Pons (tissue), 1 donor: ENCODE measurements at regions not wholly inside any gene's neighbourhood (a gene's known extent, or its start where the extent isn't known, plus 50 kb on each side); places are given as distances from the start of the nearest gene placed in this dataset.
"Not testable (repeated sequence)": the region's sequence is repeated elsewhere in the genome, so short reads cannot be mapped to it uniquely, and the experiment has no call there.

Experiments
- DNase-seq: peaks from one replicate; pipeline ENCODE4 v3.0.0-alpha.2; 2016; ENCODE audit warnings: low spot score

DNA sequence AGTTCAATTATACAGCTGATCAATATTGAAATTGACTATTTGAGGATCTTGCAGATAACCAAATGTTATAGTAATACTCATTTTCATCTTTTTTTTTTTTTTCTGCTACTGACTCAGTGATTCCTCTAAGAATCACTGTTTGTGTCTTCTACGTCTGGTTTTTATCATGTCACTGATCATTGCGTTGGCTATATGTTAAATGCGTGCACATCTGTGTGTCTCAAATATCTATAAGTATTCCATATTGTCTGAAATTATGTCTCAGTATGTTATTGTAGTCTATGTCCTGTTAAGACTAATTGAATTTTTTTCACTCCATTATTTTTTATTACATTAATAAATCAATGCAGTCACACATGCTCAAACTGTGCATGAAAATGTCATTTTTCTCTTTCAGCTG, 200.5 kb downstream of the PCDH20 start:
- no peak for DNase-seq

DNA sequence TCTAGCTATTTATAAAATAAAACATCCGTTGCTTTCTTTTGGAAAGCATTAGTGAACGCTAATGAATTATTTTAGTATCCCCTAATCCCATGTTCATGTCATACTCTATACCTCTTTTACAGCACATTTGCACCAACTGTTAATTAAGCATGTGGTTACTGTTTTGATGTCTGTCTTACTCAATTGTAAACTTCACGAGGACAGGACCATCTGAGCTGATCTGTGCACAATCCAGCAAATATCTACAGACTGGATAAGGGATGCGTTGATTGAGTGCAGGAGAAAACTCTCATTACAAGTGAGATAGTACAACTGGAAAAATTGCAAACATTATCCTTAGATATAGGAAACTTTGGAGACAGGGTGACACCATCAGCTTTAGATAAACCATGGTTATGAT, 201.1 kb downstream of the PCDH20 start:
- no peak for DNase-seq

DNA sequence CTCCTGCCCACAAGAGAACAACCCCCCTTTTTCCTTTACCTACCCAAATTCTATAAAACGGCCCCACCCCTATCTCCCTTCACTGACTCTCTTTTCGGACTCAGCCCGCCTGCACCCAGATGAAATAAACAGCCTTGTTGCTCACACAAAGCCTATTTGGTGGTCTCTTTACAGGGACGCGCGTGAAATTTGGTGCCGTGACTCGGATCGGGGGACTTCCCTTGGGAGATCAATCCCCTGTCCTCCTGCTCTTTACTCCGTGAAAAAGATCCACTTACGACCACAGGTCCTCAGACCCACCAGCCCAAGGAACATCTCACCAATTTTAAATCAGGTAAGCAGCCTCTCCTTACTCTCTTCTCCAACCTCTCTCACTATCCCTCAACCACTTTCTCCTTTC, 209.8 kb downstream of the PCDH20 start:
- DNase-seq = not testable (repeated sequence)

DNA sequence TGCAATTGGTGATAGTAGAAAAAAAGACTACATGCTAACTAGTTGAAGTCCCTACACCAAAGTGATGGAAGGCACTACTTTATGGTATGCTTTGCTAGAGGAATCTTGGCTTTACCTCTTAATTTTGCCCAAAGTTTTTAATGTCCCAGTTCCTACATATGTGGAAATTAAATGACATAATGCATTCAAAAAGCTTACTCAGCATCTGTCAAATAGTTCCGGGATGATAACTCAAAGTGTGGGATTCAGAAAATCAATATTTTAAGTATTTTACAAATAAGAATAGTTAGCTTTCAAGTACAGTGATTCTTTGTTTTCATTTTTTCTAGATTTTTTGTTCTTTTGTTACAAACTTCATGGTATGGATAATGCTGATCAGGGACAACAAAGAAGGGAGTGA, 211.6 kb downstream of the PCDH20 start:
- no peak for DNase-seq

DNA sequence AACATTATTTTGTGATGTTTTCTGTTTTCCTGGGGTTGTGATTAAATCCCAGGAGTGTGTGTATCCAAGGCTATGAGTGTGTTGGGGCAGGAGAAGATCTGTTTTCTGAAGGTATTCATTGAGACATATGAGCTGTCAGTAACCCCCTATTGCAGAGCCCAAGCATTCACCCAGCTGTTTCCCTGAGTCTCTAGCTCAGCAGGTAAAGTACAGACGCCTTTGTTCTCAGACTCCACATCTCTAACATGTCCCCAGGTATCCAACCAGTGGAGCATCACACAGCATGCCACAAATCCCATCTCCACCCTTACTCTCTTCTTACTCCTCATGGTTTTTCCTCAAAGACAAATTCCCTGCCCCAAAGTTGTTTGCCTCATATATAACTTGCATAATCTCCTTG, 213.6 kb downstream of the PCDH20 start:
- DNase-seq = no peak

DNA sequence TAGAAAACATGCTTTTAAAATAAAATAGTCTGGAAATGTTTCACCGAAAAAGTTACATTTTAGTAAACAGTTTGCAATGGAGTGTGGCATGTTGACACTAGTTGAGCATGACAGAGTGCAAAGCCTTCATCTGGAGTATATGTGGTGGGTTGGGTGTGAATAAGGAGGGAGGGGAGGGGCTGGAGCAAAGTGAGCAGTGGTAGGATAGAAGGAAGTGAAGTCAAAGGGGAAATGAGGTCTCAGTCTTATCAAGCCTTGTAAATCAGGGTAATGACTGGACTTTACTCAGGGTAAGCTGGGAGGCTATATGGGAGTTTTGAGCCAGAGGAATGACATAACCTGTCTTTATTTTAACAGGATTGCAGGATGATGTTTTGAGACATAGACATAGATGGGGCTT, 222.8 kb downstream of the PCDH20 start:
- no peak for DNase-seq

DNA sequence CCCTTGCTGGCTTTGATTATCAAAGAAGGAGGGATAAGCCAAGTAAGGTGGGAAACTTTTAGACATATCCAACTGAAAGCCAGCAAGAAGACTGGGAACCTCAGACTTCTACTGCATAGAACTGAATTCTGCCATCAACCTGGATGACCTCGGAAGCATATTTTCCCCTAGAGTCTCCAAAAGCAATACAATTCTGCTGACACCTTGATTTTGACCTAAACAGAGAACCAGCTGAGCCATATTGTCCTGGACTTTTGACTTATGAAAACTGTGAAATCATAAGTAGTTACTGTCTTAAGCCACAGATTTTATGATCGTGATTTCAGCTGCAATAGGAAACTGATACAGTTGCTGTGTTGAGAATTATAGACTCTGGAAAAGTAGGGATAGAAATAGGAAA, 227.6 kb downstream of the PCDH20 start:
- DNase-seq = no peak

DNA sequence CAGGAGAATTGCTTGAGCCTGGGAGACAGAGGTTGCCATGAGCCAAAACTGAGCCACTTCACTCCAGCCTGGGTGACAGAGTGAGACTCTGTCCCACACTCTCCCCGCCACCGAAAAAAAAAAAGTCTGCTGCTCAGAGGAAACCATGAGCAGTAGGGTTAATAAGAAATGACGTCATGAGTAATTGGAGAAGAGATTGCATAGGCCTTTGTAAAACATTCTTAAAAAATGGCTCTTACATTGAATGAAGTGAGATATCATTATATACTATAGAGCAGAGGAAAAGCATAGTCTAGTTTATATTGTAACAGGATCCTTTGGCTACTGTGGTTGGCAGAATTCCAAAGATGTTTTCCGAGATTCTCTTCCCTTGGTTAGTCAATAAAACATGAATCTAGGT, 228.2 kb downstream of the PCDH20 start:
- no peak for DNase-seq

DNA sequence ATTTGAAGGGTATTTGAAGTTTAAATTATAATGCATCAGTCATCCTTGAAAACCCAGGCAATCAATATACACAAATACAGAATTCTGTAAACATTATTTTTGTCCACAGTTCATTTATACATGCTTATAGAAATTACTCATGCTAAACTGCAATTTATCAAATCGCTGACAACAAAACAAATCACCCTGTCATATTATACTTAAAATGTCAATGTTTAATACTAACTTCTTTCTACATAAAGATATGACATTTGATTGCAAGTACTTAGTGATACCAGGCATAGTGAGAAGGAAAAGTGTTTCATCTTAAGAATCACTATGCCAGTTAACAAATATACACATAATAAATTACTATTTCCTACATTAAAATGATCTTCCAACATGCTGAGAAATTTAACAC, 232.0 kb downstream of the PCDH20 start:
- DNase-seq = no peak

DNA sequence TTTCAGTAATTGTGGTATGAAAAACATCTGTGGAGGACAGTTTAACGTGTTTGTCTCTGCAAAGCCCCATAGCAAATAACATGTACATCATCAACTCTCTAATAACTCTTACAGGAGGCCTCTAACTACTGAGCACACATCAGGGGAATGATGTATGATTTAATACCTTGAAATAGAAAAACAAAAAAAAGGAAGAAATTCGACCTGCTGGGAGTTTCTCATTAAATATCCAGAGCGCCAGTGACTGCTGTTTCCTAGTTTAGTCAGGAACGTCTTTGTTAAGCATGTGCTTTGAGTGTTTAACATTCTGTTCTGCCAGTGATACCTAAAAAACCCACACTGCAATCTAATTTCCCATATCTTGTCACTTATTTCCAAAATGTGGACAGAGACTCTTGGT, 235.4 kb downstream of the PCDH20 start:
- no peak for DNase-seq

DNA sequence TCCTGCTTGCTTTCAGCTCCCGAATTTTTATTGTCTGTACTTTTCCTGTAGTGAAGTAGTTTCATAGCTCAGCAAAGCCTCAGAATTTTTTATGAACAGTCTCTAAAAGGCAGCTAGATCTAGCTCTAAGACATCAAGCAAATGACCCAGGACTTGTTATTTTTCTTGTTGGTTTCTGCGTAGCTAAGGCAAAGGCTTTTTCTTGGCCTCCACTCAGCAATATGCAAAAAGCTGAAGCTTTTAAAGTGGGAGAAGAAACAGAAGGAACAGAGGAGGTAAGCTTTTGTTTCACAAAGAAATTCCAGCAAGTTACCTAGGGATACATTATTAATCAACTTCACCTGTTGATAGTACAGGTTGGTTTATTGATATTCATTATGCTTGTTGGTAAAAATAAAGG, 235.9 kb downstream of the PCDH20 start:
- no peak for DNase-seq

DNA sequence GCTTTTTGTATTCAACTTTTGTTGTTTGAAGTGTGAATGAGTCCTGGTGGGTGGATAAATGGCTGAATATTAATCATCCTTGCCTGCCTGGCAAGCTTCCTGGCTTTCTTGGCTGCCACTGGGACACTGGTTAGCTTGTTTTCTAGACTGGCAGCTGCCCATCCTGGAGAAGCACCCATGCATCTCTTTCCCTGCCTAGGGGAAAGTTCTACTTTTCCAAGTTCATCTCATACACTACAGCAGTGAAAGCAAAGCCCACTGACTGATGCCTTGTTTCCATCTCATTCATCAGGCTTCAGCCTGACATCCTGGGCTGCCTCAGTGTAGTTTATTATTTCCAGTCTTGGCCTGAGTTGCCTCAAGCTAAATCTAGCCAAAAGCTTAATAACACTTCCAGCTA, 244.8 kb downstream of the PCDH20 start:
- peak; percentile 76 for DNase-seq

DNA sequence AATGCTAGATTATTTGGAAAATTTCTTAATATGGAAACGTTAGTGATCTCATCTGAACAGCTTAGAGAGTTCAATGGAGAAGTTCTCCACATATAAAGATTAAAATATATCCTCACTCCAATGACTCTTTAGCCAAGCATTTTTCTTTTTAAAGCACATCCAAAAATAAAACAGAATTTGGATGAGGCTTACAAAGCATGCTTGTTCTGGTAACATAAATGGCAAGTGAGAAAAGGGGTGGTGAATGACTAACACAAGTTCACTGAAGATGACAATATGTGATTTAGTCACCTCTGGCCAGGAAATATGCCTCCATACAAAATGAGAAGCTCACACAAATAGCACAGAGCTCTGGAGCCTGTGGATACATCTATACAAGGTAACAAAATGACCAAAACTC, 253.0 kb downstream of the PCDH20 start:
- DNase-seq = no peak

DNA sequence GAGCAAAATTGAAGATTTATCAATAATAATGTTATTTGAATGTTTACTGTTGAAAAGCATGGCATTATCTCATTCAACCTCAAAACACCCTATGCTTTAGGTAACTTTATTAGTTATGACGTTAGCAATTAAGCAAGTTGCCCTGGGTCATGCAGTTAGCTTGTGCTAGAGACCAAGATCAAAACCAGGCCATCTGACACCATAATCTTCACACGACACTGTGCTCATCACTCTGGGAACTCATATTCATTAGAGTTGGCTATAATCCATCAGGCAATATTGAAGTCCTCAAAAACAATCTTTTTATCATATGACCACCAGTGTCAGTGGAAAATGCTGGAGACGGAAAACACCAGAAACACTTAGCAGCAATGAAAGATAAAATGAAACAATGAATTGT, 253.5 kb downstream of the PCDH20 start:
- no peak for DNase-seq

DNA sequence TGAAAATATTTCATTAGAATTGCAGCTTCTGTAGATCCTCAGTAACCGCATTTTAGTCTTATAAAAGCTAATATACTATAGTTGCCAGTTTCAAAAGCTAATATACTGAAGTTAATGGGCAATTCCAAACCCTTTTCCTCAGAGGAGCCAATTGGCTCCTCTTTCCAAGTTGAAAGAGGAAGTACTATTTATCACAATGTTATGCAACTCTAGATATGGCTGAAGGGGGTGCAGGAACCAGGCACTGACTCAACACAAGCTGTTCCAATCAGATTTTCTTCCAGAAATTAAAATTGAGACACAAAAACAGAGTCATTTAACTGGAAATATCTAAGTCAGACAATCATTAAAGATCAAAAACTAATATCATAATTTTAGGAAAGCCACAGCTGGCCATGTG, 258.9 kb downstream of the PCDH20 start:
- DNase-seq = no peak

DNA sequence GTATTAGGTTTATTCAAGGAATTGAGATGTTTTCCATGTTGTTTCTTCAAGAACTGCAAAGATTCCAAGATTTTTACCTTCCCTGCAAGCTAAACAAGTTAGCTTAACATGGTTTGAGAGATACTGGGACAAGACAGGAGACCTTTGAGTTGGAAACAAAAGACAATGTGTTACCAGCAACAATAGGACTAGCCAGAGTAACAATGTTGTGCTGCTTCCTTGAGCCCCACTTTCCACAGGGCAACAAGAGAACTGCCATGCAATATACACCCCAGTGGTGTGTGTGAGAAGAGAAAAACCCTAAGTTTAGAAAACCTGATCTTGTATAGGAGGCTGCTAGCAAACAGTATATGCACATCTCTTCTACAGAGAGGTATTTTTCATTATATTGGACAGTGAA, 264.6 kb downstream of the PCDH20 start:
- no peak for DNase-seq

DNA sequence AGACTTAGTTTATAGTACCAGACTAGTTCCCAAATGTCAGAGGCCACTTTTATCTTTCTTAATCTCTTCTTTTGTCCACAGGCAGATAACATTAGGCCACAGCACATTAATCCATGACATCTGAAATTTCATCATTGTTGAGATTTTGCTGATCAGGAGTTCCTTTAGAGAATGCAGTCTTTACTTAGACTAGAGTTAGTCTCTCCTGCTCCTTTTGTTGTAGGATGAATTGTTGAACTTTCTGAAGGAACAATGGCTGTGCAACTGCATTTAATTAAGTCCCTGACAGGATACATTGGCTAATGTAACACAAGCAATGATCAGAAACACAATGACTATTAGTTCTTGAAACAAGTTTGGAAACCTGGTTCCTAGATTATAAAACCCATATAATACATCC, 266.3 kb downstream of the PCDH20 start:
- no peak for DNase-seq

DNA sequence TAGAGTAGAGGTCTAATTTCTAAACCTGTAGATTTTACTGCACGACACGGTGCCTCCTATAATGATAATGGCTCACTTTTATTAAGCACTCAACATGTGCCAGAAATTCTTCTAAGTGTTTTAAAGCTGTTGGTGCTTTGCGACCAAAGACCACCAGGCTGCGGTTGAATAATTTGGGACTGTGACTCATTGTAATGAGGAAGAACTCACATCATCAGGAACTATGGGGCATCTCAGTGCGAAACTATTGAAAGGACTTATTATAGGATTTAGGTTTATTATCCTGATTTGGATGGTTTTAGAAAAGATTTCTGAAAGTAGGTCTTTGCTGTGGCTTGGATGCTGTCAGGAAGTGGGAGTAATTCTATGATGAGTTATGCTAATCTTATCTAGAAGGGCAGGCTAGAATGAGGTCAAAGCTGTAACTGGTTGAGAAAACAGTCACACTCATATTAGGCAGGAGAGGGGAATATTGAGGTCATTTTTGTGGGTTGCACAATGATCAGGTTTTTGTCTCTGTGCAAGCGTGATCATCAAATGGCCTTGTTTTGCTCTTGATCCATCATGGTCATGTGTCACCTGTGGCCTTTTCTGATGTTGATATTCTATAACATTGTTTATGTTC, 266.8 kb downstream of the PCDH20 start:
- no peak for DNase-seq

DNA sequence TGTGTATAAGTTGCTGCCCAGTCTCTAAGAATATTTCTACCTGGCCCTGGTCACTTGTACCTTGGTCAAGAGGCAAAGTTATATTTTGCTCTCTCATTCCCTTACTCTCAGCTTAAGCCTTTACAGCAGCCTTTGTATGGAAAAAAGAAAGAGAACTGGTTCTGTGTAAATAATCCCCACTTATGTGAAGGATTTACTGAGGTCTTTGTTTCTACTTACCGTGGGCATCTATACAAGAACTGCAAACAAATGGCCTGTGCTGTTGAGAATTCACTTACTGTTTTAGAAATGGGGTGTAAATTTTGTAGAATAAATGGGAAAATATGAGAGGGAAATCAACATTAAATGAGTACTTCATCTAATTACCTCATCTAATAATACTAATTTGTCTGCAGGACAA, 267.4 kb downstream of the PCDH20 start:
- no peak for DNase-seq

DNA sequence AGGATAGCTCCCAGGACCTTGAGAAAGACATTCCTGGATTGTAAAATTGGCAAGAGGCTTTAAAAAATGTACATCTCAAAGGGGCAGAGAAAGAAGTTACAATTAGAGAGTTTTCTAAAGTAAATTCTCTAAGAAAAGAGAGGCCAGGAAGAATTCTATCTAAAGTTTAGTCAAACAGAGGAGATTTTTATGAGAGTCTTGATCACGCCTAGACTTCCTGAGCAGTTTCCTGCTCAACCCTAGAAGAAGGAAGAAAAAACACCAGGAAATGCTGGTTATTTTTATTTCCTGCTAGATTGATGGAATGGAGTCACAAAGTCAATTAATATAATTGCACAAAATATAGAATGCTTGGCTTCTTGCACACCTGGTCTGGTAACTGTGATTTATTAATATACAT, 269.1 kb downstream of the PCDH20 start:
- DNase-seq = no peak

DNA sequence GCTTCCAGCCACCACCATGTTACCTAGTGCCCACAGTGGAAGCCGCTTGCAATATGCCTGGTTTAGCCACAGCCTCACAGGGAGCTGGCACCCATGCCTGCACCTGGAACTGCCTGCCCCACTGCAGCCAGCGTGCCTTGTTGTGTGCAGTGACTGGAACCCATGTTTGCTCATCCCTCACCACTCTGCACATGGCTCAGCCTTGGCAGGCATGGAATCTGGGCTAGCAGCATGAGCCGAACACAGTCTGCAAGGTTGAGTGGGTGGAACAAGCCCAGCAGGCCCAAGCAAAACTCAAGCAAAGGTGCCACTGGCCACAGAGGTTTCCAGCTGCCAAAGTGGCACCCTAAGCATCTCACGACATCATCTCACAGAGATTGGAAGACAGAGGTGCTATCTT, 269.5 kb downstream of the PCDH20 start:
- no peak for DNase-seq

DNA sequence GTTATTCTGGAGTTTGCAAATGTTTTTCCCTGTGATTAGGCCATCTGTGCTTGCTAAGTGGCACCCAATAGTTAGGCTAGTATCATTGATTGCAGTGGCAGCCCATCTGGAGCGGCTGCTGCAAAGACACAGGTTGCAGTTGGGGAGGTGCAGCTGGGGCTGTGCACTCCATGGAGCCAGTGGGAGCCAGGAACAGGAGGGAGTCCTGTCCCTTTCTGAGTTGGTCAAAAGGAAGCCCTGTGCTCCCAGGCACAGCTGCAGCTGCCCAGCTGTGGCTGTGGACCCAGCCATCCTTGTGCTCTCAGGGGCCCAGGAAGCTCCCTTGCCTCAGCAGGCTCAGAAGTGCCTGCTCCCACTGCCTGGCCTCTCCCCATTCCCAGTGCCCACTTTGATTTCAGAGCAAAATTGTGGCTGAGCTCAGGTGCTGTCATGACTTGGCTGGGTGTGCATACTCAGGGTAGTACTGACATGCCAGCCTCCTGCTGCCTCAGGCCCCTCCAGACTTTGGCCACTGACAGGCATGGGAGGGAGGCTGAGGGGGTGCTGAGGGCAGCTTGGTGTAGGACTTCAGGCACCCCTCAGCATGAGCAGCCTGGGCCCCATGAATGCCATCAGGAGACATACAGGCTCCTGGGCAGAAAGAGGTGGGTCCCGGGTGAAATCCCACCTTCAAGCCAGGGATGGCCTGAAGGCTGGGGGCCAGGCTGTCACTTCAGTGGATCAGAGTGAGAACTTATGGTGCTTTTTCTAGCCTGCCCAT, 270.6 kb downstream of the PCDH20 start:
- no peak for DNase-seq

DNA sequence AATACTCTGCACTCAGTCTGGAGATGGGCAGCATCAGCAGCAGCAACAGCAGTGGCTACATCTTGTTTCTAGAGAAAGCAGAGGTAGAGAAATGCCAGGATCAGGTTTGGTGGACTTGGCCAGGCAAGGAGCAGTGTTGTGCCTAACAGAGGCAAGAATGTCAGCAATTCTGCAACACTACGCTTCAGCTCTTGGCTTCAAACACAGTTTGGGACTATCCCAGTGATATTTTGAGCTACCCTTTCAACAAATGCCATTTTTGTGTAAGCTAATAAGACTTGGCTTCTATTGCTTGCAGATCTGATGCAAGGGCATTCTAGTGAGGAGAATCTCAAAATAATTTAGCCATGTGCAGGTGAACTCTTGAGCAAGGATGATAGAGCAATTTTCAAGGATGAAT, 271.3 kb downstream of the PCDH20 start:
- DNase-seq = no peak

DNA sequence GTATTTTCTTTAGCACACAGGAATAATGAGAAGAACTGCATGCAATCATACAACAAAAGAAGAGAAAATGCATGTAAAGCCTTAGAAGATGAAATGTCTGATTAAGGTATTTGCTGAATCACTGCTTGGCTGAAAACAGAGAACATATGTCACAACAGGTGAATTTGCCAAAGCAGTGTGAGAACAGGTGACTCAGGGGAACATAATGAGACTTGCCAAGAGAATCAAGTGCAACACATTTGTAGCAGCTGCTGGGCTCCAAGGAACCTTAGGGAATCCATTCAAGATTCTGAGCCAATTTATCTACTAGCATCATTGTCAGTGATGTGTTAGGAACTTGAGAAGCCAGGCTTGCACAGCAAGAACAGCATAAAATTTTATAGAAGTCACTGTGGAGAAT, 273.1 kb downstream of the PCDH20 start:
- DNase-seq = peak; percentile 32
